ENCODE measurements at regions not wholly inside any gene's neighbourhood (a gene's known extent, or its start where the extent isn't known, plus 50 kb on each side); places are given as distances from the start of the nearest gene placed in this dataset.
"Not testable (repeated sequence)": the region's sequence is repeated elsewhere in the genome, so short reads cannot be mapped to it uniquely, and the experiment has no call there.

DNA sequence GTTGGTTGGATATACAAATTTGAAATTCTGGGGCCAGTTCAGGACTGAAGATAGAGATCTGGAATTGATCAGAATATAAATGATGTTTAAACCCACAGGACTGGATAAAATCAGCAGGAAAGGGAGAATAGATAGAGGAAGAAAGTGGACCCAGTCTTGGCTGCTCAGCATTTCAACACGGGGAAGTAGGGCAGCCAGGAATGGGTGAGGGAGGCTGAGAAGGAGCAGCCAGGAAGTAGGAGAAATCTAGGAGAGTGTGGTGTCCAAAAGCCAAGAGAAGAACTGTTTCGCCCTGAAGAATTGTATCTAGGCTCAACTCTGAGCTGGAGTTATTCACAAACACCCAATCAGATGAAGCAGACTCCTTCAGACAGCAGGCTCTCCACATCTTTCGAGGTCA is 197.9 kb downstream of the CDCA7 start:
- DNase-seq: no peak

DNA sequence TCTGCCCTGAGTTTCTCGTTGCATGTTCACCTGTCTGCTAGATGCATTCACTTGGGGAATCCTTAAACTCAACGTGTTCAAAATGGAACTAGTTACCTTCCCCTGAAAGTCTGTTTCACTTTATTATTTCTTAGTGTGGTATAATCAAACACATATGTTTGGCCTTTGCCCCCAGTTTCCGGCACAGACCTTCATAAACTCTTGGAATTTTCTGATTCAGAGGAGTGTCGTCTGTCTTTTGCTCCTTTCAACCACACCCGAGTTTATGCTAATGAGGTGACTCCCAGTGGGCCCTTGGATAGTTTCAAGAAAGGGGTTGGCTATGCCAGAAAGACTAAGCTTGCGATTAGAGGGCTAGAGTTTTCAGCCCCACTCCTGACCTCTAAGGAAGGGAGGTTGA is 198.9 kb downstream of the CDCA7 start:
- DNase-seq: no peak

DNA sequence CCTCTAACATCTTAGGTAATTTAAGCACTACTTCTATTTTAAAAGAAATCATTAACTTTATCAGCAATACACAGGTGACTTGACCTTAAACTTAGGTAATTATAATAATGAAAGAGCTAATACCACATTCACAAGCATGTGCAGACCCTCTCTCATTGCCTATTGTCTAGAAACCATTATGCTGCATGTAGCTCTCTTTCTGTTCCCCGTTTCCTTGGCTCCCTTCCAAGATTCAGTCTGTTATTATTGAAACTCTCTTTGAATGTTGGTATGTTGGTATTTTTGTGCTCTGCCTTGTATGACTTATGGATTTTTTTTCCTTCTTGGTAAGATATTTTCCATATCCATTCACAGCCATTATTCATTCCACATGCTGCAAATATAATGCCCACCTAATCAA is 201.2 kb downstream of the CDCA7 start:
- no peak for DNase-seq

DNA sequence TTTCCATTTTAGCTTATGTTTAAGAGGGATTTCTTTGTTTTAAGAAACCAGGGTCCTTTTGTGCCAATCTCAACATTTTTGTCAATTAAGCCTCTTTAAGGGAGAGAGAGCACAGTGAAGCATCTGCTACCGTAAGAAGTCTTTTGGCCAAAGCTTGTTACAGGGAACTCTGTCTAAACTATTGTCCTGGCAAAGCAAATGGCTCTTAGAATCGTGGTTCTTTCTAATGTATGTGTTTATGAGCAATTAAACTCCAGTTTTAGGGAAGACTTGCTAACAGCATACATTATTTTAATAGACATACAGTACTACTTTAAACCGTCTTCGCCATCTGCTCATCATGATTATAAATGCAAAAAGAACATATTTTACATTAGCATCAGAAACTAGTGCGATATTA is 202.1 kb downstream of the CDCA7 start:
- no peak for DNase-seq

DNA sequence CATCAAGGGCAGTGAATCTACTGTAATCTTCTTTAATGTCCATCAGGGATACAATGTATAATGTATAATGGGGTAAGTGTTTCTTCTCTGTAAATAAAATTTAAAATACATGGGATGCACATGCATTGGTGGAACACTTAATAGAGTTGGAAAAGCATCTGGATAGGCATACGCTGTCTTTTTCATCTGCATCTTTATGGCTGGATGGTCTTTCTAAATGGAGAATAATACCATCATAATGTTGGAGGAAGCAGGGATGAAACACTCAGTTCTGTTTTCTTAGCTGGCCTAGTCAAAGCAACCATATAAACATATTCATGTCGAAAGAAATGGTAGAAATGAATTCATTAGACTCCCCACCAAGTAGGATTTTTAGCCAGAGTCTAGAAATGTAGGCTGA is 202.8 kb downstream of the CDCA7 start:
- no peak for DNase-seq

DNA sequence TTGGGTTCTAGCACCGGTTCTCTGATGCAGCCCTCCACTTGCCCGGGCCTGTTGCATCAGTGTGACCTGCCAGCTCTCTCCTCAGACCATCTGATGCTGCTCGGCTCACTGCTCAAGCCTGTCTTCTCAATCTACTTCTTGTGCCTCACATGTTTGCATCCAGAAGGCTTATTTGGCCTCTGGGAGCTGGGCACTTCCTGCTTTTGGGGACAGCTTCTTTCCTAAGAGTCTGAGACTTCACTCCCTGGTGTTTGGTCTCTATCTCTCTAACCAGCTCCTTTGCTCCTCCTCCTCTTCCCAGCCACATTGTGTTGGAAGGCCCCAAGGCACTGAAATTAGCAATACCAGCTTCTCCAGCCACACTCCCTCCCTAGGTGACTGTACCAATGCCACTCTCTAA is 212.8 kb downstream of the CDCA7 start:
- DNase-seq: peak; percentile 69

DNA sequence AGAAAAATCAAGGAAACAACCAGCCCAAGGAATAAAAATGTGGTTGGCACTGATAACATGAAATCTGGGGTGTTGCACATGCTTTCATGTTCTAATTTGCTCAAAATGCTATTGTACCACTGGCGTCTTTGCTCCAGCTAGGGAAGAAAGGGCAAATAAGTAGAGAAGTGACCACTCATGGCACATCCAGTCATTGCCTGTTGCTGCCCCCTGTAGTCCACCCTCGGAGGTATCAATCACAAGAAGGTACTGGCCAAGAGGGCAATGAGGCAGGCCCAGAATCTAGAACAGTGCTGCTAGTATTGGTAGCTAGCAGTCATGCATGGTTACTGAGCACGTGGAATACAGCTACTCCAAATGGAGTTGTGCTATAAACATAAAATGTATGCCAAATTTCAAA is 213.4 kb downstream of the CDCA7 start:
- DNase-seq: peak; percentile 18

DNA sequence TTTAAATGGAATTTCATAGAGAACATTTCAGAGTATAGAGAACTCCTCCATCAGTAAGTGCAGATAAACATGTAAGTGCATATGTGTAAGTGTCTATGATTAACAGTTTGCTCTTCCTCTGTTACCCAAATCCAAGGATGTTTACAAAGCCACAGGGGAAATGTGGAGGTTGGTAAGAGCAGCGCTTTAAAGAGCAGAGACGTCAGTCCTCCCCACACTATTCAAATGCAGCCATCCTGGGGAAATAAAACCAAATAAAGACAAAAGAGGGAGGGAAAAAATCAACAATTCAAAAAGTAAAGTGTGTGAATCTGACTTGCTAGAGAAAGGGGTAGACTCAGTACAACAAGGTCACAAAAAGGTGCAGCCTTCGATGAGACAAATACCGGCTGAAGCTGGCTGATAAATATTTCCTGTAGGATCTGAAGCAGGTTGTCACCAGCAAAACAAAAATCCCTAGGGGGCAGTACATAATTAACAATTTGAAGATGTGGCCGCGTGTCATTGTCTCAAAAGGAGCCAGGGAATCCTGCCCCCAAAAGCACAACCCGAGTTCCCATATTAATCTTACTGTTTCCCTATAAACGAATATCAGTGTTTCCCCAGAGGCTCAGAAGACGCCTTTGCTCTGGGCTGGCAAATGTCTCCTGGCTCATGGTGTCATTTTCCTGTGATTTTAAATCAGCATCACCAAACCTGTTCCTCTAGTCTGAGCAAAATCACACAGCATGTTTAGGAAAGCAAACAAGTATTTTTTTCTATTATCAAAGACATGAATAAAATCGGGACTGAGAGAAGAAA is 216.5 kb downstream of the CDCA7 start:
- peak; percentile 71 for DNase-seq

DNA sequence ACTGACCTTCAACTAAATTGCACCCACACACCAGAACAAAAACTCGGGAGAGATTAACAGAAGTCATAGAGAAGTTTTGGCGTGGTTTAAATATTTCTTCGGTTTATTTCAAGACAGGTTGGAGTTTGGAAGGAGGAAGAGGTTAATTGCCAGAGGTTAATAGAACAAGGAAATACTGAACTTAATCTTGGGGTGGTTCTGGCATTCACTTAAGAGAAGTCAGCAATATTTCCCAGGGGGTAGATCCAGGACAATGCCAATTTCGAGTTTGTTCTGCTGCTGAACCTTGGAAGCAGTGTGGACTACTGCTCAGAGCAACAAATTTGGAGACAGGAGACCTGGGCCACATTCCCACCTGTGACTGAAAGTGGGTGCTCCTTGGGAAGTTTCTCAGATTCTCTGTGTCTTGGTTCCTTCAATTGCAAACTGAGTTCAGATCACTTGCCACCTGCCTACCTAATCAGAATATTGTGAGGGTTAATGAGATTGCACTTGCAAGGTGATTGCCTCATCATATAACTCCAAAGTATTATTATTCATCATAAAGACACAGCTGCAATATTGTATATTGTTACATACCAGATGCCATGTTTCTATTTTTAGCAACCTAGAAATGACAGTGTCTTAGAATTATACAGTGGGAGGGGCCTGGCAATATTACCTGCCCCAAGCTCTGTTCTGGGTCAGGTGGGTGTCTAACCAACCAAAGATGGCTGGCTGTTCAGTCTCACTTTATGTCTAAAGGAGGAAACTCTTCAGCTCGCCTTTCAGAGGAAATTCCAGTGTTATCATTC is 217.4 kb downstream of the CDCA7 start:
- no peak for DNase-seq

DNA sequence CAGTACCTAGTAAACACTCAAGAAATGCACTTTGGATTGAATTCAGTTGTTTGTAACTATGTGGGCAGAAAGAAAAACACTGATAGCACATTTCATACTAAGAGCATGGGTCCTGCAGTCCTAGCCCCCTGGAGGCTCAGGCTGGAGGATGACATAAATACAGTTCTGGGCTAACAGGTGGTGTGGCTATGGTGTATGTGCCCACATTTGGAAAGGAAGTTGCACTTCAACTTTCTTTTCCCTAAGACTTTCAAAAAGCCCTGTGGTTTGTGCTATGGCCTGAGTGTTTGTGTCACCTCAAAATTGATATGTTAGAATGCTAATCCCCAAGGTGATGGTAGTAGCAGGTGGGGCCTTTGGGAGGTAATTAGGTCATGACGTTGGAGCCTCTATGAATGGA is 218.2 kb downstream of the CDCA7 start:
- DNase-seq: no peak

DNA sequence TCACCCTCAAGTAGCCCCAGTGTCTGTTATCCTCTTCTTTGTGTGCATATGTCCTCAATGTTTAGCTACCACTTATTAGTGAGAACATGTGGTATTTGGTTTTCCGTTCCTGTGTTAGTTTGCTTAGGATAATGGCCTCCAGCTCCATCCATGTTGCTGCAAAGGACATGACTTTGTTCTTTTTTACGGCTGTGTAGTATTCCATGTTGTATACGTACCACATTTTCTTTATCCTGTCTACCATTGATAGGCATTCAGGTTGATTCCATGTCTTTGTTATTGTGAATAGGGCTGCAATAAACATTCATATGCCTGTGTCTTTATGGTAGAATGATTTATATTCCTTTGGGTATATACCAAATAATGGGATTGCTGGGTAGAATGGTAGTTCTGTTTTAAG is 219.1 kb downstream of the CDCA7 start:
- not testable (repeated sequence) for DNase-seq

DNA sequence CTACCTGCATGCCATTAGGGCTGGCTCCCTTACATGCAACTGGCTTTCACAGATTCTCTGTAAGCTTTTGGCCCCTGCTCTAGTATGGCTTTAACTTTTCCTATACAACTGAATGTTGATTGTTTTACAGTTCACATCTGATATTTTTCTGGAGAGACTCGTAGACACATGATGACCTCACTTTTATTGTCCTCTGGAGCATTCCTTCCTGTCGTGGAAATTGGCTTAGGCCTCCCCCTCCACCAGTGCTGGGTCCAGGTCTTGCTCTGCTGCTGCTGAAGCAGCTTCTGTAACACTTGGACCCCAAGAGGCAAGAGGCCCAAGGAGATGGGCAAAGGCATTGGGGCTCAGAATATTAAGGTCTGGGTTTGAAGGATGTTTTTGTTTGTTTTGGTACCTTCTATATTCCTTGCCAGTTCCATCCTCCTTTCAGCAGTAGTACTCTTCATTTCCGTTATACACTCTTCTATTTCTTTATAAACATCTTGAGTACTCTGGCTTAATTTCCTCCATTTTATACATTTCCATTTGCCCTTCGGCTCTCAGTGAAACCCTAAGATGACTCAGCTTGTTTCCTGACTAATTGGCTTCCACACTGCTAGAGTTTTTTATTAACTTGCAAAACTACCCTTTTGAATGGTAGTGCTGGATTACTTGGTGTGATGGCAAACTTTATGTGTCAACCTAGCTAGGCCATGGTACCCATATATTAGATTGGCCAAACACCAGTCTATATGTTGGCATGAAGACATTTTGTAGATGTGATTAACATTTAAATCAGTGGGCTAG is 219.8 kb downstream of the CDCA7 start:
- no peak for DNase-seq

DNA sequence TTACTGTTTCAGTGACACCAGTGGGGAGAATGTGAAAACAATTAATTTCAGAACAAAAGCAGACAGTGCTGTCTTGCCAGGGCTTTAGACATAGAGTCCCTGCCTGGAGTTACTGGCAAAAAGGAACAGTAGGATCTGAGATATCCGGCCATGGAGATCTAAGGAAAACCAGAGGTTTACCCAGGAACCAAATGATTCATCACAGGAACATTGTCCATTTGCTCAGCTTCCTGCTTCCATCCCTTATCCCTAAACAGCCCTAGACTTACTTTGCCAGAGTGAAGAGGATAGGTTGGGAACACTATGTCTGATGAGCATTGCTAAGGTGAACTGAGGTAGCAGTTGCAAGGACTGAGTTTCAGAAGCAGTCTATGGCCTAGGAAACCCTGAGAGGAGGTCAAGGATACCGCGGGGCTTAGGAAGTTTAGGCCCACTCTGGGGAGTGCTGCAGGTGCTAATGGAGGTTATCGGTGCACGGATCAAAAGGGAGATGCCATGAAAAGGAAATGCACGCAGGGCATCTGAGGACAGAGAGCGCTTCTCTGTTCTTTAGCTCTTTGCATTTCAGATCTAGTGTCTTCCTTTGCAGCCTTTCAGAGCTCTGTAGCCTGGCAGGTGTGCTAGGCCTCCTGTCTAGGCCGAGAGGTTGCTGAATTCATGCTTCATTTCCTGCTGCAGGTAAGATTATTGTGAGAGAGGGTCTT is 223.9 kb downstream of the CDCA7 start:
- no peak for DNase-seq

DNA sequence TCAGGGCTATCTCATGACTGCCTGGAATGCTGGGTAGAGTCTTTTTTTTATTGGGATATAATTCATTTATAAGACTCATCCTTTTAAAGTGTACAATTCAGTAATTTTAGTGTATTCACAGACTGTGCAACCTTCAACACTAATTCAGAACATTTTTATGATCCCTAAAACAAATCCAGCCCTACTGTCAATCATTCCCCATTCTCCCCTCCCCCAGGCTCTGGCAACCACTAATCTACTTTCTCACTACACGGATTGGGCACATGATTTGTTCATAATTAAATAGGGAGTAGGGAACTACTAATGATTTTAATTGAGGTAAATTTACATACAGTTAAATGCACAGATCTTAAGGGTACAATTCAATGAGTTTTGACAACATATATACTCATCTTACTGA is 225.7 kb downstream of the CDCA7 start:
- DNase-seq: no peak

DNA sequence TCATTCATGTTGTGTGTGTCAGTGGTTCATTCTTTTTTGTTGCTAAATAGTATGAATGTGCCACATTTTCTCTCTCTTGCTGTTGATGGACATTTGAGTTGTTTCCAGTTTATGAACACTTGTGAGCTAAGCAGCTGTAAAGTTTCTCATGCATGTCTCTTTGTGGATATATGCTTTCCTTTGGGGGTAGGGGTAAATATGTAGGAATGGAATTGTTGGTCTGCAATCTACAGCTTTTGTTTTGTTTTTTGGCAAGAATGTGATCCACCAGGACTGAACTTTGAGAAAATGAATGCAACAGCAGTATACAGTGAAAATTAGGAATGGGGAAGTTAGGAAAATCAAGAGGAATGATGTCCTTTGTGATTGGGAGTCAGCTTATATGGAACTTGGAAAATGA is 226.3 kb downstream of the CDCA7 start:
- DNase-seq: peak; percentile 52

DNA sequence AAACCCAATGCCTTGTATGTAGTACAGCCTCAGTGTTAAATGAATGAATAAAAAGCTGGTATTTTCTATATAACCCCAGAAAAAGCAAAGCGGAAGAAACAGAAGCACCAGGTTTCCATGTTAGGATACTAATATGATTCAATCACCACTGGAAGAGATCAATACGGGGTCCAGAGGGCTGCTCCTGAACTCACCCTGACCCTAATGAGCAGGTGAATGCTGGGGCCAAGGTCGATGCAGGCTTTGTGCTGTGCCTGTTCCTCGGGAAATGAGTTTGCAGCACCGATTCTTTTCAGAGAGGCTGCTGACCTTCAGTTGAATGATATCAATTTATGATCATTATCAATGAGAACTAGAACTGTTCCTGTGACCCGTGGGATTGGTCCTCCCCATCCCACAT is 228.5 kb downstream of the CDCA7 start:
- no peak for DNase-seq

DNA sequence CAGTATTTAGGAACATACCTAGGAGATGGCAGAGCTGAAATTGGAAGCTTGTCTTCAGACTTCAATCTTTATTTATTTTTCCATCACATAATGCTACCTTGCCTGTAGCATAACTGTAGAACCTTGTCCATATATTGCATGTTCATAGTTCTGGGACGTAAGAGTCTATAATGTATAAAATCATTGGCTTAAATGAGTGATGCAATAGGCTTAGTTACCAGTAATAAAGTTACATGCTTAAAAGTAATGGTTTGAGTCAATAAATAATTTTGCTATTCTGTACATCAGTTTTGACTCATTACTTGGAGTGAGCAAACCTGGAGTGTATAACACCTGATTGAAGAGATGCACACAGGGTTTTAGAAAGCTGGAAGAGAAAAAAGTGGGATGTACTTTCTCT is 229.3 kb downstream of the CDCA7 start:
- DNase-seq: no peak

DNA sequence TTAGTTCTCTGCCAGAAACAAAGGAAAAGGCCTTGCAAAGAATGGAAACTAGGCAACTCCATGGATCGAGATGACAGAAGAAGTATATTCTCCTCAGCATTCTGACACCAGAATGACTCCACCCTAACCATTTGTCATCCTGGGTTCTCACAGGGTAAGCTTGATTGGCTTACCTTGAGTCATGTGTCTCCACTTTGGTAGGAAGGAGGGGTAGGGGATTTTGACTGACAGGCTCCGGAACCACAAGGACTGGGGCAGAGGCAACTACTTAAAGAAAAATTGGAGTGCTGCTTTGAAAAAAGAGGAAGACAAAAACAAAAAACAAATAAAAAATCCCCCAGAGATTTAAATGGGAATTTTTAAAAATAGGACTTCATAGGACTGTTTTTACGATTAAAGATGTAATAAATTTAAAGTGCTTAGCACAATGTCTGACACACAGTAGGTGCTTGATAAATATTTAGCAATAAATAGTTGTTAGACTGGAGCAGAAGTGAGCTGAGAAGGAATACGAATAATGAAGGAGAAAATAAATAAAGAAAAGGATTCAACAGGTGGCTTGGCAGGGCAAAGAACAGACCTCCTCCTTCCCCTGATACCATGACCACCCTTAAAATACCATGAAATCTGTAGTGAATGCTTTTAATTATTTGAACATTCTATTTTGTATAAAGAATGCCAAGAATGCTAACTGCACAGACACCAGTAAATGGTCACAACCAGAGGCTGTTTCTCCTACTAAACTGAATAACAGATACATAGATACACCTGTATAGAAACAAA is 230.2 kb downstream of the CDCA7 start:
- no peak for DNase-seq

DNA sequence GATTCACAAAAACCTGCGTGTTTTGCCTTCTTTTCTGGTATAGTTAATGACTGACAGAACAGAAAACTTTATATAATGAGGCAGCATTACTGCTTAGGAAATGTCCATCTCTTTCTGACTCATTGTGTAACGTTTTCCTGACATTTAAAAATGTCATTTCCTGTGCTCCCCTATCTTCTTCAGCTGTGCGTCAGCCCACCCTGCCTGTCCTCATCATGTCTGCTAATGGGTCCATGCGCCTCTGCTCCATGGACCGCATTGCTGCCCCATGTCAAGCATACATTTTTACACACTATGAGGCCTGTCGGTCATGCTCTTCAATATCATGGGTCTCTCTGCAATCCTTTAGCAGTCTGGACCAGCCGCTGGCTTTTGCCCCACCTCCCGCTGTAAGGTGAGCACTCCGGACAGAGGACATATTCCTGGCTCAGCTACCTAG is 234.3 kb downstream of the CDCA7 start:
- no peak for DNase-seq

DNA sequence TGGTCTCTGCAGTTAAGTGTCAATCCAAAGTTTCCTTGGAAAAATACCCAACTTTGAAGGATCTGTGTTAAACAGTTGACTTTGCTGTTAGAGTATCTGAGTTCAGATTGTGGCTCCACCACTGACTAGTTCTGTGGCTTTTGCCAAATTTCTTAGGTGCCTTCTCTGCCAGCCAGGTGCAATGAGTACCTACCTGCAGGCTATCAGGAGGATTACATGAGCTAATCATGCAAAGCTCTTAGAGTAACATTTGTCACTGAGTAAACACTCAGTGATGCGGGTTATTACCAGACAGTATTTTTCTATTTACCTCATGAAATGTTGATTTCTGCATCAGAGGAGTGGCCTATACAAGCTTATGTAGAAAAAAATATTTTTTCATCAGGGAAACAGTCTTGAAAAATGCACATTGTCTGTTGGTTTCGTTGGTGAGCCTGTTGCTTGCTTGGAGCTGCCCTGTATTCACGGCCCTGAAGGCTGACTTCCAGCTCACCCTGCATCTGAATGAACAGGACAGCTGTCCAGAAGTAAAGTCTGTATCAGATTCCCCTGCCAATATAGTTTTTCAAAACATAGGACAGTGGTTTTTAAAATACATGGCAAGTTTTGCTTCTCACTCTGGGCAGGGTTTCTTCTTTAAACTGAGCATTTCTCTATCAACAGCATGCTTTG is 235.1 kb downstream of the CDCA7 start:
- DNase-seq: no peak

DNA sequence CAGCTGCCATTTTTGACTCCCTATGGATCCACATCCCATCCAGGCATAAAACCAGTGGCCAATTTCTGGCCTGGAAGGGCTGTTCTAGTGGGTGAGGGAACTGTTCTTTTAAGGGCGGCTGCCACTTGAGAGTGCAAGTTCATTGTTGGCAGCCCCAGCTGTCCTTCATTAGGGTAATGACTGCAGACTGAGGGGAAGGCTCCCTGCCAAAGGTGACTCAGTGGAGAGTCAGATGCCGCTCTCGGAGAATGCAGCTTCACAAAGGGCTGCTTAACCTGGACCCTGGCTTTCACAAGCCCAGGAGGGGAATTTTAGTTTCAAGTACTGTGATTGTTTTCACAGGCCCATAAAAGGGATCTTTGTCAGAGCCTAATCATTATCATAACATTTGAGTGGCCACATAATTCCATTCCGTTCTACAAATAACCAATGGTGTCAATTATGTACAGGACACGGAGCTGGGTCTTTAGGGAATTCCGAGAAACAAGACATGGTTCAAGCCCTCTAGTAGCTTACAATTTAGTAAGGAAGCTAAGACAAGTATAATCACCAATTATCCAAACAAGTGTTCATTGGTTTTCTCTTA is 235.7 kb downstream of the CDCA7 start:
- peak; percentile 97 for DNase-seq
